ENCODE measurements at regions not wholly inside any gene's neighbourhood (a gene's known extent, or its start where the extent isn't known, plus 50 kb on each side); places are given as distances from the start of the nearest gene placed in this dataset.

DNA sequence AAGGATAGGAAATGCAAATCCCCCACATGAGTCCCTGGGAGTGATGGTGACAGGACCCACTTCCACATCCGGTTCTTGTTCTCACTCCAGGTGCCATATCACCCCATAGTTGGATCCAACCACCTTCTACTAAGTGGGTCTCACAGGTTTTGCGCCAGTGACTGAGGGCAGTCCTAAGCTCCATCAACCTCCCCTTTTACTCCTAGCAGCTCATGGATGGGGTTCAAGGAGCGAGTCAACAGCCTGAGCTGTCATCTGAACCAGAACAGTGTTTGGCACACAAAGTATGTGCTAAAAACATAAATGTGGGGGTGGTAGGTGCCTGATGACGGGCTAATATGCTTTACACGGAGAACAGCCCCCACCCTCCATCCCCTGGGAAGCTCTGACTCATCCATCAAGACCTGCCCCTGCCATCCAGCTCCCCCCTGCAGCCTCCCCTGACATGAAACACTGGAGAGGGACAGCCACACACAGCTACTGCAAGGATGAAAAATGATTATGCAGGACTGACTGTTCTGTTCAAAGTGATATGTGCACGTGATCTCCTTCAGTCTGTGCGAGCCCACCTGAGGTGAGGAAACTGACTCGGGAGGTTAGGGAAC lies 143.2 kb upstream of the CDH5 start:
- TF ChIP-seq, protein P1, sequence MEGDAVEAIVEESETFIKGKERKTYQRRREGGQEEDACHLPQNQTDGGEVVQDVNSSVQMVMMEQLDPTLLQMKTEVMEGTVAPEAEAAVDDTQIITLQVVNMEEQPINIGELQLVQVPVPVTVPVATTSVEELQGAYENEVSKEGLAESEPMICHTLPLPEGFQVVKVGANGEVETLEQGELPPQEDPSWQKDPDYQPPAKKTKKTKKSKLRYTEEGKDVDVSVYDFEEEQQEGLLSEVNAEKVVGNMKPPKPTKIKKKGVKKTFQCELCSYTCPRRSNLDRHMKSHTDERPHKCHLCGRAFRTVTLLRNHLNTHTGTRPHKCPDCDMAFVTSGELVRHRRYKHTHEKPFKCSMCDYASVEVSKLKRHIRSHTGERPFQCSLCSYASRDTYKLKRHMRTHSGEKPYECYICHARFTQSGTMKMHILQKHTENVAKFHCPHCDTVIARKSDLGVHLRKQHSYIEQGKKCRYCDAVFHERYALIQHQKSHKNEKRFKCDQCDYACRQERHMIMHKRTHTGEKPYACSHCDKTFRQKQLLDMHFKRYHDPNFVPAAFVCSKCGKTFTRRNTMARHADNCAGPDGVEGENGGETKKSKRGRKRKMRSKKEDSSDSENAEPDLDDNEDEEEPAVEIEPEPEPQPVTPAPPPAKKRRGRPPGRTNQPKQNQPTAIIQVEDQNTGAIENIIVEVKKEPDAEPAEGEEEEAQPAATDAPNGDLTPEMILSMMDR (conservative IDR thresholded peaks at IDR 0.05; ENCODE audit: low read length) = no peak
- no peak for TF ChIP-seq EZH2phosphoT487 (IDR thresholded peaks at IDR 0.05; ENCODE audit: borderline replicate concordance, low read depth, low read length)
